ENCODE measurements at regions not wholly inside any gene's neighbourhood (a gene's known extent, or its start where the extent isn't known, plus 50 kb on each side); places are given as distances from the start of the nearest gene placed in this dataset.
"Not testable (repeated sequence)": the region's sequence is repeated elsewhere in the genome, so short reads cannot be mapped to it uniquely, and the experiment has no call there.

DNA sequence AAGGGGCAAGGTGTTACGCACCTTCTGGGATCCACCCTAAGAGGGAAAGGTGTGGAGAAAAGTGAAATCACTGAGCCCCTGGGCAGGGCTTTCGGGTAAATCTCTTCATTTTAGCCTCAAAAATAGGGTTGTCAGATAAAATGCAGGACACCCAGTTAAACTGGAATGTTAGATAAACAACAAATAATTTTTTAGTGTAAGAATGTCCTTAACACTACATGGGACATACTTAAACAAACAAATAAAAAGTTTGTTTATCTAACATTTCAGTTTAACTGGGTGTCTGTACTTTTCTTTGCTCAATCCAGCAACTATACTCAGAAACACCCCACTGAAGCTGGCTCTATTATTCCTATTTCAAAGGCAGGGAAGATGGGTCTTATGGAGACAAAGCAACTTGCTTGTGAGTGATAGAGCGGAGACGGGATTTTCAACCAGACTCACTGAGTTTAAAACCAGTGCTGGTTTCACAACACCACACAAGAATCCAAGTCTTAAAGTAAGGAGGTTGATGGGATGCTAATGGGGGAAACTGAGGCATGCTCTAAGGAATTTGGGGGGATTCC, 144.8 kb upstream of the RBPJ start:
- DNase-seq (ENCODE audit: low read depth), result no peak

- DNase-seq (ENCODE audit: low read depth), result no peak
These were observed 144.1 kb upstream of the RBPJ start for GRCh38 chr4:26176598-26177149.

DNA sequence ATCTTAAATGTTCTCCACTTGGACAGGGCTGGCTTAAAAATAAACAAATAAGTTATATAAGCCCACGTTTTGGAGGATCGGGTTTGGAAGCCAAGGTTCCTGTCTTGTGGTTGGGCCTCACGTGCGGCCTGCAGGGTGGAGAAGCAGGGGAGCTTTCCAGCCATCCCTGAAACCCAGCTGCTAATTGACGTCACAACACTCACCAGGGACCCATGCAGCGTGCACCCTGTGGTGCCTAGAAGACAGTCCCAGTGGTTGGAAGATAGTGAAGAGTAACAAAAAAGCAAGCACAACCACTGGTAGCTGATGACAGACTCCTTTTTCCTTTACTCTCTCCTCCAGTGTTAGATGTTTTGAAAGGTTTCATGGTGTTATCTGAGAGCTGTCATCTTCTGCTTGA, 142.0 kb upstream of the RBPJ start:
- DNase-seq (ENCODE audit: low read depth), result no peak

DNA sequence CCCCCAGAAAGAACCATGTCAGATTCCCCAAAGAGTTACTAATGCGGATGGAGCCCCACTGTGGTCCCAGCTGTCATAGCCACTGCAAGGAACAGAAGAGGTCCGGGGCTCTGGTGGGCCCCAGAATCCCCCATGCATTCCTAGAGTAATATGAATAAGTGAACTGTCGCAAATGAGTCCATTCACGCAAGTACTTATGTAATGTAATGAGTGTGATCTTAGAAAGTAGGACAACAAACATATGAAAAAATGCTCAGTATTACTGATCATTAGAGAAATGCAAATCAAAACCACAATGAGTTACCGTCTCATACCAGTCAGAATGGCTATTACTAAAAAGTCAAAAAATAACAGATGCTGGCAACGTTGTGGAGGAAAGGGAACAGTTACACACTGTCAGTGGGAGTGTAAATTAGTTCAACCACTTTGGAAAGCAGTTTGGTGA, 141.5 kb upstream of the RBPJ start:
- DNase-seq (ENCODE audit: low read depth), result no peak

- no peak for DNase-seq (ENCODE audit: low read depth)
These were observed 139.2 kb upstream of the RBPJ start for GRCh38 chr4:26181616-26182015.

DNA sequence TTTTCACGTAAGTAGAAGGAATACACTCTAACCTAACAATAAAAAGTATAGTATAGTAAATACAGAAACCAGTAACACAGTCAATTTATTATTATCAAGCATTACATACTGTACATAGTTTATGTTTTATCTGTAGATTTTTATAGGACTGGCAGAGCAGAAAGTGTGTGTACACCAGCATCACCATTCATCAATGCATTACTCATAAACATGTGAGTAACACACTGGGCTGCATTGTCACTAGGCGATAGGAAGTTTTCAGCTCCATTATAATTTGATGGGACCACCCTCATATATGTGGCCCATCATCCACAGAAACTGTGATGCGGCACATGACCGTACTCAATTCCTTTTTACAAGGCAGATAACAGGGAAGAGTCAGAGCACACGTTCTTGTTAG, 137.8 kb upstream of the RBPJ start:
- DNase-seq (ENCODE audit: low read depth), result no peak

DNA sequence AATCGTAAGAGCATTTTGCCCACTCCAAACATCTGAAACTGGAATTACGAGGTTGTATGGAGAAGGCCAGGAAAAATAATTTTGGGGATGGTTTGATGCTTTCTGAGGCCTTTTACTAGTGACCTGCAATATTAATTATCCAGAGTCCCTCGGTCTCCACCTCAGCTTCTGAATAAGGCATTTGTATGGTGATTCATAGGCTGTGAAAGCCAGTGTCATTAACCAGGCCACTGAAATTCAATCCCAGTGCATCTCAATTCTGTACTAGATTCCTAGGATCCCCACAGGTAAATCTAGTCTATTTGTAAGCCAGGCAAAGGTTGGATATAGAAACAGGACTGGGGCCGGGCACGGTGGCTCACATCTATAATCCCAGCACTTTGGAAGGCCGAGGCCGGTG, 135.4 kb upstream of the RBPJ start:
- no peak for DNase-seq (ENCODE audit: low read depth)

GRCh38 chr4:26191353-26191752, 129.5 kb upstream of the RBPJ start:
- DNase-seq (ENCODE audit: low read depth), result no peak

GRCh38 chr4:26192899-26193869, 127.6 kb upstream of the RBPJ start:
- DNase-seq (ENCODE audit: low read depth), result no peak

GRCh38 chr4:26194764-26195163, 126.0 kb upstream of the RBPJ start:
- DNase-seq (ENCODE audit: low read depth), result no peak

DNA sequence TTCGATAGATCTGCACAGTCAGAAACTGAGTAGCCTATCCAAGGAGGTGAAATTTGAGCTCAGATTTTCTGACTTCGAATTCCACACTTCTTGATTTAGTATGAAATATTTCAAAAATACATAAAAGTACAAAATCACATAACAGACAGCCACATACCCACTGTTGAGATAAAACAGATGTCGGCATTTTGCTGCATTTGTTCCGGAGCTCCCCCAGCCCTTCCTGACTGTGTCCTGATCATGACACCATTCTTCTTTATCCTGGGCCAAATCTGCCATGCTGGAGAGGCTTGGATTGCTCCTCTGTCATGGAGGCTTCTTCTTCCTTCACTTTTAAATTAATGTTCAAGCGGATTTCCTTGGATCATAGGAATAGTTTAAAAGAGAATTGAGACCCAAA, 124.2 kb upstream of the RBPJ start:
- DNase-seq (ENCODE audit: low read depth), result no peak

DNA sequence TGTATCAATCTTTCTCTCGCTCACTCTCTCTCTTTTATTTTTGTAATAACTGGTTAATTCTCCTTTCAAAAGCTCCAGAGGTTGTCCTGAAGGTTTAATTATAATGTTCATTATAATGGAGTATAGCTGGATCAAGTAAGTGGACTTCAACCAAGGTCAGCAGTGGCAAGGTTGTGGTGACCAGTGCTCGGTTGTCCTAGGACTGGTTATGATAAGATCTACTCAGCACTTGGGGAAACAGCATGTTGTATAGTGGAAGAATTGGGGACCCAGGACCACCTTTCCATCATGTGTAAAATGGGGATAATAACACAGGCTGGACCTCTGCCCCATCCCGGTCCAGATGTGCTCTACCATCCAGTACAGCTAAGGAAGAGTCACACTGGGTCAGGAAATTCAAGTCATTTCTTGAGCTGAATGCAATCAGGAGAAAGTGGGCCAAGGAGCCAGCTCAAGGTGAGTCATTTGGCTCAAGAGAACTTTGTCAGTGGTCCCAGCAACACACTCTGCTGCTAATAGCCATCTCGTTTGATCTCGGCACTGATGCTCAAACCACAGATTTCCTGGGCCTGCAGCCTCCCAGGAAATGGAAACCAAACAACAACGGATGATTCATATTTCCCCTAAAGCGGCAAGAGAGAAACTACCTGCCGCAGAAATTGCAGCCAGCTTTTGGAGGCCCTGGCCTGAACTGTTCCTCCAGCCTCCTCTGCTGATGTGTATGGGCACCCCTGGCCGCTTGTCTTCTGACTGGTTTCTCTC, 123.6 kb upstream of the RBPJ start:
- DNase-seq (ENCODE audit: low read depth), result peak; percentile 17

DNA sequence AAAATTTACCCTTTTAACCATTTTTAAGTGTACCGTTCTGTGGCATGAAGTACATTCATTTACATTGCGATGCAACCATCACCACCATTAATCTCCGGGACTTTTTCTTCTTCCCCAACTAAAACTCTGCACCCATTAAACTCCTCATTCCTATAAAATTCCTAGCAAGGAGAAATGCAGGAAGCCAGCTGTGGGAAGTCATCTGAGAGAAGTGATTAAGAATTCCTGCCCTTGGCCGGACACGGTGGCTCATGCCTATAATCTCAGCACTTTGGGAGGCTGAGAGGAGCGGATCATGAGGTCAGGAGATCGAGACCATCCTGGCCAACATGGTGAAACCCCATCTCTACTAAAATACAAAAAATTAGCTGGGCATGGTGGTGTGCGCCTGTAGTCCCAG, 121.9 kb upstream of the RBPJ start:
- not testable (repeated sequence) for DNase-seq (ENCODE audit: low read depth)

GRCh38 chr4:26199596-26199995, 121.2 kb upstream of the RBPJ start:
- no peak for DNase-seq (ENCODE audit: low read depth)

GRCh38 chr4:26201120-26201519, 119.7 kb upstream of the RBPJ start:
- no peak for DNase-seq (ENCODE audit: low read depth)

GRCh38 chr4:26204249-26204825, 116.5 kb upstream of the RBPJ start:
- DNase-seq (ENCODE audit: low read depth), result no peak

- no peak for DNase-seq (ENCODE audit: low read depth)
These were observed 115.9 kb upstream of the RBPJ start for GRCh38 chr4:26204911-26205370.

GRCh38 chr4:26206339-26206738, 114.5 kb upstream of the RBPJ start:
- no peak for DNase-seq (ENCODE audit: low read depth)

DNA sequence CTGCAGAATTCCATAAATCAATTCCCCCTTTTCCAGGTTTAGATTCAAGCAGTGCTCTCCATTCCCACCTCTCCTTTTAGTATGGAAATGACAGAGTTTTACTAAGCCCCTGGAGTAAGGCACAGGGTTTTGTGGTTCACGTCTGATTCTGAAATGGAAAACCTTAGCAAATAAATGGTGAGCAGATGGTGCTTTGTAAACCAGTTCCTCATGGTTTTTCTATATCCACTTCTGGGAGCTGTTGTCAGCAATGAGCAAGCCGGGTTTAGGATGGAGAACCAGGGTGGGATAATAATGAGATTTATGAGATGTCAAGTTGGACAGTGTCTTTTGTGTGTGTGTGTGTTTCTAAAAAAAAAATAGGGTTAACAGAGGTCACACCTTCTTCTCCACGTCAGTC, 113.8 kb upstream of the RBPJ start:
- DNase-seq (ENCODE audit: low read depth), result no peak

DNA sequence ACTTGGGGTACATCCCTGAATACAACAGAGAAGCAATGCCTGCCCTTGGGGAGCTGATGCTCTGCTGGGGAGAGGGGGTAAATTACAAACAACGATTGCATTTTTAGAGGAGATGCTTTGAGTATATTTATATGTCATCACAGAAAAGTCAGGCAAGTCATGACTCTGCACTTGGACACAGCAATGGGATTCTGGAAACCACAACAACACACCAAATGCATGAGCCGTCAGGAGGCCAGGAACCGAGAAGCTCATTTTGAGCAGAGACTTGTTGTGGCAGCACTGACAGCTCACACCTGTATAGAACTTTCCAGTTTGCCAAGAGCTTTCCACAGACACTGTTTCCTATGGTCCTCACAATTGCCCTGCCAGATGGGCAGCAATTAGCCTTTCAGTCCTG, 113.2 kb upstream of the RBPJ start:
- DNase-seq (ENCODE audit: low read depth), result no peak

- no peak for DNase-seq (ENCODE audit: low read depth)
These were observed 112.4 kb upstream of the RBPJ start for GRCh38 chr4:26208237-26208994.

Measured in stimulated activated CD8-positive, alpha-beta memory T cell treated with anti-CD3 and anti-CD28 coated beads, Interleukin-15, amount 100 ng/mL, for 1 hour (primary cell).